ENCODE measurements at regions not wholly inside any gene's neighbourhood (a gene's known extent, or its start where the extent isn't known, plus 50 kb on each side); places are given as distances from the start of the nearest gene placed in this dataset.

- TF ChIP-seq CTCF (IDR thresholded peaks at IDR 0.05; ENCODE audit: unreplicated experiment): no peak
- H3K9me3 Mint-ChIP-seq (ENCODE audit: low read depth): peaks cover 6% of the 10 kb centered on the region
- no peaks in the 10 kb centered on the region for H3K27me3 Mint-ChIP-seq
- no peak overlapping the region for H3K4me3 Mint-ChIP-seq (ENCODE audit: low read depth)
- H3K36me3 Mint-ChIP-seq (ENCODE audit: insufficient read depth): no peaks in the 10 kb centered on the region
- no peak for DNase-seq (ENCODE audit: low spot score, unreplicated experiment)
- no peaks in the 10 kb centered on the region for H3K4me1 Mint-ChIP-seq (ENCODE audit: low read depth)
- H3K27ac Mint-ChIP-seq: no peak overlapping the region
Observed at GRCh38 chr1:187985145-187985896, 1156.6 kb downstream of the PLA2G4A start.

GRCh38 chr1:187985897-187986654, 1157.3 kb downstream of the PLA2G4A start:
- Mint-ChIP-seq H3K36me3 (ENCODE audit: insufficient read depth) (no peaks in the 10 kb centered on the region), H3K27ac (no peak overlapping the region), H3K27me3 (no peaks in the 10 kb centered on the region), H3K9me3 (ENCODE audit: low read depth) (no peaks in the 10 kb centered on the region), H3K4me3 (ENCODE audit: low read depth) (no peak overlapping the region), H3K4me1 (ENCODE audit: low read depth) (no peaks in the 10 kb centered on the region)
- DNase-seq (ENCODE audit: low spot score, unreplicated experiment): no peak
- no peak for TF ChIP-seq CTCF (IDR thresholded peaks at IDR 0.05; ENCODE audit: unreplicated experiment)

- no peak overlapping the region for H3K4me3 Mint-ChIP-seq (ENCODE audit: low read depth)
- peaks cover 1% of the 10 kb centered on the region for H3K4me1 Mint-ChIP-seq (ENCODE audit: low read depth)
- no peaks in the 10 kb centered on the region for H3K36me3 Mint-ChIP-seq (ENCODE audit: insufficient read depth)
- H3K27me3 Mint-ChIP-seq: no peaks in the 10 kb centered on the region
- TF ChIP-seq CTCF (IDR thresholded peaks at IDR 0.05; ENCODE audit: unreplicated experiment): no peak
- no peak overlapping the region for H3K27ac Mint-ChIP-seq
- no peak for DNase-seq (ENCODE audit: low spot score, unreplicated experiment)
- no peaks in the 10 kb centered on the region for H3K9me3 Mint-ChIP-seq (ENCODE audit: low read depth)
Observed at GRCh38 chr1:187987236-187987776, 1158.6 kb downstream of the PLA2G4A start.

DNA sequence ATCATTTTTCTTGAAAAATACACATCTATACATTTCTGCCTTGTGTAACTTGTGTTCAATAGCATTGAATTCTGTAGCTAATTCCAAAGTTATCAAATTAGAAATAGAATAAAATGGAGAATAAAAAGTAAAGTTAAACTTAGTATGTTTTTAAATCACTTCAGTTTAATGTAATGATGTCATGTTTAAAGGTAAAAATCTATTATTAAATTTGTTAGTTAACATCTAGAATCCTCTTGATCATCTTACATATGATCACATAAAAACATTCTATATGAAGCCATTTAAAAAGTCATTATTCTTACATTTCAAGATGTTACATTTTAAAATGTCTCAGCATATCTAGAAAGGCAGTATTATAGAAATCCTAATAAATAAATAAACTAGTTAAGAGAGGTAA, 1163.2 kb downstream of the PLA2G4A start:
- Mint-ChIP-seq H3K4me1 (ENCODE audit: low read depth) (peaks cover 3% of the 10 kb centered on the region), H3K36me3 (ENCODE audit: insufficient read depth) (no peaks in the 10 kb centered on the region), H3K9me3 (ENCODE audit: low read depth) (no peaks in the 10 kb centered on the region), H3K4me3 (ENCODE audit: low read depth) (no peak overlapping the region), H3K27ac (no peak overlapping the region), H3K27me3 (no peaks in the 10 kb centered on the region)
- DNase-seq (ENCODE audit: low spot score, unreplicated experiment): no peak
- TF ChIP-seq CTCF (IDR thresholded peaks at IDR 0.05; ENCODE audit: unreplicated experiment): no peak

DNA sequence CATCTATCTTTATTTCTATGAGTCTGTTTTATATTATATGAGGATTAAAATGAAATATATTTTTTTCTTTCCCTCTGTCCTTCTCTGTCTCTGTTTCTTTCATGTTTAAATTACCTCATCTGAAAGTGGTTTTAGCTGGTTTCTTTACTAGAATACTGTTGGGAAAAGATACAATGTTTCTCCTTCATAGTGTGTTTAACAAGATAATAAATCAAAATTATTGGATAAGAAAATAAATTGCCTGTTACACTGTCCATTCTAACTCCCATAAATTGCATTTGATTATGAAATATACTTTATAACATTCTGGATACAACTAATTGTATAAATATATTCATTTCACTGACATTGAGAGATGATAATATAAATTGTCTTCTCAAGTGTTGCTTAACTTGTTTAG, 1168.0 kb downstream of the PLA2G4A start:
- no peak overlapping the region for H3K4me3 Mint-ChIP-seq (ENCODE audit: low read depth)
- DNase-seq (ENCODE audit: low spot score, unreplicated experiment): no peak
- H3K27ac Mint-ChIP-seq: no peak overlapping the region
- no peak for TF ChIP-seq CTCF (IDR thresholded peaks at IDR 0.05; ENCODE audit: unreplicated experiment)
- no peaks in the 10 kb centered on the region for H3K27me3 Mint-ChIP-seq
- H3K36me3 Mint-ChIP-seq (ENCODE audit: insufficient read depth): no peaks in the 10 kb centered on the region
- H3K4me1 Mint-ChIP-seq (ENCODE audit: low read depth): peaks cover 3% of the 10 kb centered on the region
- no peaks in the 10 kb centered on the region for H3K9me3 Mint-ChIP-seq (ENCODE audit: low read depth)

Measured in progenitor cell of endocrine pancreas (in vitro differentiated cells).